IMR-90 (cell line): ENCODE measurements at regions not wholly inside any gene's neighbourhood (a gene's known extent, or its start where the extent isn't known, plus 50 kb on each side); places are given as distances from the start of the nearest gene placed in this dataset.

Experiments
- ATAC-seq: fragments of 200-7000 bp; cut with Tn5 transposase; 2 replicates; pipeline ENCODE4 v1.9.1; 2020; ENCODE audit warnings: low read depth, mild to moderate bottlenecking, moderate library complexity
- BruUV-seq: library from RNA; stranded (reverse); fragments of 400-500 nt; replicated peaks from 2 replicates; lab custom pipeline; 2021; lab: Mats Ljungman, UMichigan
- CTCF ChIA-PET: fragments of 300-600 bp; formaldehyde crosslinking; extraction: SDS; loops from one replicate; lab custom pipeline; 2021; ENCODE audit warnings: antibody characterized with exemption; lab: Yijun Ruan, JAX
- POLR2A ChIA-PET: fragments of 300-600 bp; sonication (Branson Sonifier 250); formaldehyde crosslinking; loops from one replicate; lab custom pipeline; 2022; ENCODE audit warnings: antibody characterized with exemption; ENCODE audit not compliant: unreplicated experiment; lab: Charles Lee
- DNase-seq: peaks from one replicate; pipeline ENCODE4 v3.0.0; 2013
- H2AFZ ChIP-seq: replicated peaks from 2 replicates; pipeline ENCODE3; 2013; ENCODE audit warnings: low read length, mild to moderate bottlenecking; ENCODE audit not compliant: poor library complexity
- H2AK5ac ChIP-seq: 2 replicates; pipeline ENCODE4 v1.6.1; 2013; ENCODE audit warnings: low read depth, low read length, inconsistent platforms
- H2AK9ac ChIP-seq: replicated peaks from 2 replicates; pipeline ENCODE3; 2013; ENCODE audit warnings: mild to moderate bottlenecking, low read depth, low read length, moderate library complexity; ENCODE audit not compliant: poor library complexity
- H2BK120ac ChIP-seq: 2 replicates; pipeline ENCODE4 v1.6.1; 2013; ENCODE audit warnings: low read depth, low read length, inconsistent platforms
- H2BK15ac ChIP-seq: 3 replicates; pipeline ENCODE4 v1.6.1; 2013; ENCODE audit warnings: low read depth, low read length, inconsistent platforms
- H2BK20ac ChIP-seq: 2 replicates; pipeline ENCODE4 v1.6.1; 2013; ENCODE audit warnings: low read depth, mild to moderate bottlenecking, inconsistent platforms, low read length, moderate library complexity
- H2BK5ac ChIP-seq: 2 replicates; pipeline ENCODE4 v1.6.1; 2013; ENCODE audit warnings: mild to moderate bottlenecking, low read depth, low read length, inconsistent platforms; ENCODE audit not compliant: poor library complexity, severe bottlenecking
- H3K14ac ChIP-seq: replicated peaks from 2 replicates; pipeline ENCODE4 v1.6.1; 2013; ENCODE audit warnings: low read depth, low read length, inconsistent platforms
- H3K18ac ChIP-seq: 2 replicates; pipeline ENCODE4 v1.6.1; 2013; ENCODE audit warnings: low read depth, low read length, control low read depth
- H3K23ac ChIP-seq: 2 replicates; pipeline ENCODE4 v1.6.1; 2013; ENCODE audit warnings: low read depth, low read length, inconsistent platforms
- H3K27ac ChIP-seq: 2 replicates; pipeline ENCODE4 v1.5.1; 2013; ENCODE audit warnings: mild to moderate bottlenecking, control low read depth, low read length; ENCODE audit not compliant: insufficient read depth
- H3K27me3 ChIP-seq: 2 replicates; pipeline ENCODE4 v1.6.1; 2013; ENCODE audit warnings: low read length; ENCODE audit not compliant: control insufficient read depth, insufficient read depth
- H3K36me3 ChIP-seq: 2 replicates; pipeline ENCODE4 v1.6.1; 2013; ENCODE audit warnings: low read length, mixed read lengths; ENCODE audit not compliant: control insufficient read depth, insufficient read depth
- H3K4ac ChIP-seq: 2 replicates; pipeline ENCODE4 v1.6.1; 2013; ENCODE audit warnings: low read depth, low read length, inconsistent platforms
- H3K4me1 ChIP-seq: 2 replicates; pipeline ENCODE4 v1.6.1; 2013; ENCODE audit warnings: low read length, mixed read lengths; ENCODE audit not compliant: control insufficient read depth, insufficient read depth
- H3K4me2 ChIP-seq: 2 replicates; pipeline ENCODE4 v1.6.1; 2013; ENCODE audit warnings: low read depth, mild to moderate bottlenecking, control low read depth, low read length, moderate library complexity
- H3K4me3 ChIP-seq: 2 replicates; pipeline ENCODE4 v1.5.1; 2013; ENCODE audit warnings: low read depth, mild to moderate bottlenecking, control low read depth, low read length, moderate library complexity; ENCODE audit not compliant: insufficient read depth
- H3K56ac ChIP-seq: 2 replicates; pipeline ENCODE4 v1.6.1; 2013; ENCODE audit warnings: low read length, inconsistent platforms; ENCODE audit not compliant: insufficient read depth; ENCODE audit errors: extremely low read depth
- H3K79me1 ChIP-seq, 2 experiments: 2 replicates each; pipeline ENCODE4 v1.6.1; 2013; ENCODE audit warnings: low read length in 2 of 2, inconsistent platforms in 1 of 2, low read depth in 1 of 2
- H3K9ac ChIP-seq: 2 replicates; pipeline ENCODE4 v1.6.1; 2013; ENCODE audit warnings: low read depth, low read length, control low read depth
- H3K9me1 ChIP-seq: 2 replicates; pipeline ENCODE4 v1.6.1; 2013; ENCODE audit warnings: low read length, inconsistent platforms; ENCODE audit not compliant: insufficient read depth
- H3K9me3 ChIP-seq: 2 replicates; pipeline ENCODE4 v1.6.1; 2013; ENCODE audit warnings: low read length; ENCODE audit not compliant: control insufficient read depth, insufficient read depth
- H4K20me1 ChIP-seq: 2 replicates; pipeline ENCODE4 v1.6.1; 2013; ENCODE audit warnings: low read length, inconsistent platforms; ENCODE audit not compliant: insufficient read depth
- H4K5ac ChIP-seq: 2 replicates; pipeline ENCODE4 v1.6.1; 2013; ENCODE audit warnings: mild to moderate bottlenecking, low read depth, low read length, control low read depth
- H4K8ac ChIP-seq, 2 experiments: 2 replicates each; pipeline ENCODE4 v1.6.1; 2013; ENCODE audit warnings: low read depth in 2 of 2, low read length in 2 of 2, control low read depth in 1 of 2, inconsistent platforms in 1 of 2
- H4K91ac ChIP-seq: 2 replicates; pipeline ENCODE4 v1.6.1; 2013; ENCODE audit warnings: low read depth, low read length, inconsistent platforms; ENCODE audit not compliant: insufficient read depth
- BHLHE40 ChIP-seq: fragments of 150-350 bp; IDR thresholded peaks from 2 replicates; pipeline ENCODE4 v1.6.1; 2016; ENCODE audit warnings: mild to moderate bottlenecking, low read depth, low read length
- CEBPB ChIP-seq: IDR thresholded peaks from 2 replicates; pipeline ENCODE4 v1.6.1; 2012; ENCODE audit warnings: low read depth, low read length, improper control_type of control experiment
- CHD1 ChIP-seq: IDR thresholded peaks from 2 replicates; pipeline ENCODE4 v1.6.1; 2012; ENCODE audit warnings: low read depth, low read length, improper control_type of control experiment
- CTCF ChIP-seq: conservative IDR thresholded peaks from 2 replicates; pipeline ENCODE4 v1.5.1; 2012; ENCODE audit warnings: mild to moderate bottlenecking, low read depth, low read length, improper control_type of control experiment
- ELK1 ChIP-seq: fragments of 150-350 bp; IDR thresholded peaks from 2 replicates; pipeline ENCODE4 v1.6.1; 2016; ENCODE audit warnings: low read depth, mild to moderate bottlenecking, low read length, moderate library complexity, borderline replicate concordance
- FOS ChIP-seq: fragments of 150-350 bp; IDR thresholded peaks from 2 replicates; pipeline ENCODE4 v1.6.1; 2016; ENCODE audit warnings: low read depth, low read length
- MAFK ChIP-seq: IDR thresholded peaks from 2 replicates; pipeline ENCODE4 v1.6.1; 2012; ENCODE audit warnings: low read depth, low read length, improper control_type of control experiment
- MAZ ChIP-seq: IDR thresholded peaks from 2 replicates; pipeline ENCODE4 v1.6.1; 2012; ENCODE audit warnings: low read depth, mild to moderate bottlenecking, low read length, improper control_type of control experiment, moderate library complexity, borderline replicate concordance
- MXI1 ChIP-seq: IDR thresholded peaks from 2 replicates; pipeline ENCODE4 v1.6.1; 2012; ENCODE audit warnings: low read depth, mild to moderate bottlenecking, low read length, moderate library complexity, borderline replicate concordance
- NFE2L2 ChIP-seq: fragments of 150-350 bp; IDR thresholded peaks from 2 replicates; pipeline ENCODE4 v1.6.1; 2016; ENCODE audit warnings: low read depth, mild to moderate bottlenecking, low read length
- POLR2A ChIP-seq: IDR thresholded peaks from 2 replicates; pipeline ENCODE4 v1.6.1; 2012; ENCODE audit warnings: mild to moderate bottlenecking, low read depth, low read length
- RAD21 ChIP-seq: IDR thresholded peaks from 2 replicates; pipeline ENCODE4 v1.6.1; 2012; ENCODE audit warnings: low read length, improper control_type of control experiment
- SMC3 ChIP-seq: fragments of 150-350 bp; IDR thresholded peaks from 2 replicates; pipeline ENCODE4 v1.6.1; 2016; ENCODE audit warnings: low read depth, mild to moderate bottlenecking, antibody characterized with exemption, low read length, moderate library complexity
- USF2 ChIP-seq: fragments of 150-350 bp; IDR thresholded peaks from 2 replicates; pipeline ENCODE4 v1.6.1; 2017; ENCODE audit warnings: mild to moderate bottlenecking, antibody characterized with exemption, low read length, low read depth
- WGBS, 2 experiments: methylation state at CpG; one replicate each; pipeline versions ENCODE4 v1.1.5 to v1.1.7; 2013; ENCODE audit warnings: missing lambda C conversion rate in 2 of 2; ENCODE audit not compliant: insufficient read length in 1 of 2; ENCODE audit errors: extremely low coverage in 2 of 2; 5-methylcytosine and 5-hydroxymethylcytosine counted together
- dilution Hi-C: fragments of 300-500 bp; cut with HindIII; formaldehyde crosslinking; loops from one replicate; pipeline ENCODE4 v1.14.3; 2018; ENCODE audit warnings: low sequenced_read_pairs; ENCODE audit not compliant: unreplicated experiment
- in situ Hi-C: fragments of 300-500 bp; cut with MboI; formaldehyde crosslinking; loops from 3 replicates; pipeline ENCODE4 v1.14.3; 2019; ENCODE audit warnings: low sequenced_read_pairs, inconsistent platforms, mixed read lengths
- intact Hi-C: fragments of 100-400 bp; cut with micrococcal nuclease; formaldehyde crosslinking; loops from 2 replicates; pipeline ENCODE4 v1.10.0; 2022

- no TSS peak for BruUV-seq
- Histone ChIP-seq H2AK9ac (no peak overlapping the region), H3K4me1 (no peaks in the 10 kb centered on the region), H2AFZ (no peak overlapping the region), H3K27me3 (no peaks in the 10 kb centered on the region), H3K4me2 (no peak overlapping the region), H3K18ac (no peak overlapping the region), H3K56ac (no peak overlapping the region), H3K9ac (no peak overlapping the region), H3K4me3 (no peak overlapping the region), H2BK120ac (no peak overlapping the region), H3K79me1 (no peaks in the 10 kb centered on the region), H3K9me3 (no peaks in the 10 kb centered on the region; the same call in 1 of the 2 replicates), H2AK5ac (no peak overlapping the region), H4K5ac (no peak overlapping the region), H3K36me3 (no peaks in the 10 kb centered on the region), H3K23ac (no peak overlapping the region), H4K8ac (no peak overlapping the region), H2BK15ac (no peak overlapping the region), H4K91ac (no peak overlapping the region), H3K9me1 (no peaks in the 10 kb centered on the region), H3K27ac (no peak overlapping the region), H2BK20ac (no peak overlapping the region), H2BK5ac (no peak overlapping the region), H3K4ac (no peak overlapping the region), H3K14ac (no peak overlapping the region), H4K20me1 (no peaks in the 10 kb centered on the region)
- in situ Hi-C loops (no loop called here), dilution Hi-C loops (no loop called here), intact Hi-C loops (no loop called here)
- WGBS, 2 experiments = no CpG with 5 or more reads among the region's 2 CpGs
- POLR2A ChIA-PET = no interaction called here
- CTCF ChIA-PET = no interaction called here
- no peak for TF ChIP-seq MXI1
- TF ChIP-seq POLR2A = no peak
- no peak for TF ChIP-seq BHLHE40
- TF ChIP-seq RAD21 = no peak
- no peak for TF ChIP-seq MAFK
- TF ChIP-seq MAZ = no peak
- no peak for TF ChIP-seq CEBPB
- no peak for TF ChIP-seq SMC3
- TF ChIP-seq CHD1 = no peak
- TF ChIP-seq NFE2L2 = no peak
- no peak for TF ChIP-seq USF2
- TF ChIP-seq ELK1 = no peak
- no peak for TF ChIP-seq CTCF
- TF ChIP-seq FOS = no peak
- DNase-seq (no peak), ATAC-seq (no peak)
Measured at GRCh38 chr14:48429512-48429911, 754.1 kb upstream of the MDGA2 start.
